GM12873 (cell line): ENCODE measurements at regions not wholly inside any gene's neighbourhood (a gene's known extent, or its start where the extent isn't known, plus 50 kb on each side); places are given as distances from the start of the nearest gene placed in this dataset.

Experiments
- CTCF ChIP-seq: IDR thresholded peaks from 2 replicates; pipeline ENCODE4 v1.5.1; 2012; ENCODE audit warnings: low read depth, mild to moderate bottlenecking, moderate library complexity, low read length, control low read depth; ENCODE audit not compliant: insufficient read depth; ENCODE audit errors: missing control alignments

GRCh38 chr1:172870901-172871606 lies 179.7 kb downstream of the TNFSF18 start:
- no peak for TF ChIP-seq CTCF

DNA sequence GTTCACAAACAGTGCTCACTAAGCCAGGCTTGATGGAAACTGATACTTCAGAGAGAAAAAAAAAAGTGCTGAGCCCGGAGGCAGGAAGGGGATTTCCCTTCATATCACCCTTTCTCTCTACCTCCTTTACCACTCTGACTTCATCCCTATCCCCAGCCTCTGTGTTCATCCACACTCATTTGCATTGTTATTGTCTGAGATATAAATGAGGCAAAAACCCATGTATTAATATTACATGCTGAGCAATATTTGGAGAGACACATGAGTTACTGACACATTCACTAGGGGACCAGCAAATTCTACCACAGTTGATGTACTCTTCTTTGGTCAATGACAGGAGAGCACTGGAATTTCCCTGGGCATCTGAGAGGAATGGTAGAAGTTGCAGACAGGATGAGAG lies 175.8 kb downstream of the TNFSF18 start:
- no peak for TF ChIP-seq CTCF

- no peak for TF ChIP-seq CTCF
Observed at GRCh38 chr1:172875892-172876291, 174.8 kb downstream of the TNFSF18 start.

GRCh38 chr1:172882385-172882784 lies 168.4 kb downstream of the TNFSF18 start:
- no peak for TF ChIP-seq CTCF

GRCh38 chr1:172882791-172883386 lies 167.9 kb downstream of the TNFSF18 start:
- no peak for TF ChIP-seq CTCF

DNA sequence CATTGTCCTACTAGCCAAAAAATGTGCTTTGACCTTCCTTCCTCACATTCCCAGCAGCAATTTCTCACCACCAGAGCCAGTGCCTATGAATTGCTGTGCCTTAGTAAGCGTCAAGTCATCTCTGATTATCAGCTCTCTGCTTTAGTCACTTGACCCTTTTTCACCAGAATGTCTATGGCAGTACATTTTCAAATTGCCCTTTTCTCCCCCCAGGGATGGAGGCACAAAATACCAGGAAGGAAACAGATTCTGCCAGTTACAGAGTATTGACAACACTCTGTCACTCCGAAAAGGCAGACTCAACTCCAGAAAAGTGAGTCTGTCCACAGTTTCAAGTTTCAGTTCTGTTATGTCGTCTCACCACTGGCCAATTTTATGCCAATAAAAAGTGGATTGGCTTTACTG lies 167.4 kb downstream of the TNFSF18 start:
- TF ChIP-seq CTCF, result no peak

GRCh38 chr1:172883844-172884243 lies 166.9 kb downstream of the TNFSF18 start:
- no peak for TF ChIP-seq CTCF
